ENCODE measurements at regions not wholly inside any gene's neighbourhood (a gene's known extent, or its start where the extent isn't known, plus 50 kb on each side); places are given as distances from the start of the nearest gene placed in this dataset.

- no peak for DNase-seq (ENCODE audit: extremely low spot score)
- TF ChIP-seq CTCF (IDR thresholded peaks at IDR 0.05; ENCODE audit: control extremely low read depth, extremely low read depth, low read depth, missing control alignments), result no peak
- CTCF ChIA-PET, result interaction anchor here (2.1 kb wide), 1 partner anchor 12 kb away, joined by 5 read pairs; no protein-coding TSS in a partner anchor
- POLR2A ChIA-PET, result no interaction called here
Measured at GRCh38 chr3:180282386-180282785, 245.6 kb upstream of the PEX5L start.

- TF ChIP-seq CTCF (IDR thresholded peaks at IDR 0.05; ENCODE audit: control extremely low read depth, extremely low read depth, low read depth, missing control alignments), result no peak
- CTCF ChIA-PET, result interaction anchor here (2.1 kb wide), 1 partner anchor 11 kb away, joined by 5 read pairs; no protein-coding TSS in a partner anchor
- POLR2A ChIA-PET, result no interaction called here
- no peak for DNase-seq (ENCODE audit: extremely low spot score)
Measured at GRCh38 chr3:180283251-180283650, 246.5 kb upstream of the PEX5L start.

- ChIA-PET CTCF (interaction anchor here (0.7 to 2.1 kb wide), 7 partner anchors 9 to 226 kb away, joined by 3 to 5 read pairs (median 3); no protein-coding TSS in a partner anchor), POLR2A (no interaction called here)
- DNase-seq (ENCODE audit: extremely low spot score), result no peak
- no peak for TF ChIP-seq CTCF (IDR thresholded peaks at IDR 0.05; ENCODE audit: control extremely low read depth, extremely low read depth, low read depth, missing control alignments)
Measured at GRCh38 chr3:180284331-180285110, 247.8 kb upstream of the PEX5L start.

GRCh38 chr3:180287703-180288102 is 251.0 kb upstream of the PEX5L start:
- CTCF ChIA-PET, result interaction anchor here (1.2 kb wide), 1 partner anchor 30 kb away, joined by 3 read pairs; no protein-coding TSS in a partner anchor
- no peak for TF ChIP-seq CTCF (IDR thresholded peaks at IDR 0.05; ENCODE audit: control extremely low read depth, extremely low read depth, low read depth, missing control alignments)
- POLR2A ChIA-PET, result no interaction called here
- no peak for DNase-seq (ENCODE audit: extremely low spot score)

GRCh38 chr3:180288816-180289215 is 252.1 kb upstream of the PEX5L start:
- TF ChIP-seq CTCF (IDR thresholded peaks at IDR 0.05; ENCODE audit: control extremely low read depth, extremely low read depth, low read depth, missing control alignments), result no peak
- POLR2A ChIA-PET, result no interaction called here
- DNase-seq (ENCODE audit: extremely low spot score), result no peak
- CTCF ChIA-PET, result no interaction called here

- ChIA-PET POLR2A (no interaction called here), CTCF (no interaction called here)
- DNase-seq (ENCODE audit: extremely low spot score), result no peak
- TF ChIP-seq CTCF (IDR thresholded peaks at IDR 0.05; ENCODE audit: control extremely low read depth, extremely low read depth, low read depth, missing control alignments), result no peak
Measured at GRCh38 chr3:180290300-180290699, 253.6 kb upstream of the PEX5L start.

Measured in GM10248 (cell line).